Hepatocyte (in vitro differentiated cells): ENCODE measurements at regions not wholly inside any gene's neighbourhood (a gene's known extent, or its start where the extent isn't known, plus 50 kb on each side); places are given as distances from the start of the nearest gene placed in this dataset.

Experiments
- CTCF ChIP-seq: fragments of 200-600 bp; sonication (generic); IDR thresholded peaks from 2 replicates; pipeline ENCODE4 v1.5.1; 2016; ENCODE audit warnings: antibody characterized with exemption, mild to moderate bottlenecking; ENCODE audit not compliant: poor library complexity
- EZH2 ChIP-seq: fragments of 200-600 bp; sonication (generic); IDR thresholded peaks from 2 replicates; pipeline ENCODE4 v1.6.1; 2016; ENCODE audit warnings: antibody characterized with exemption, mild to moderate bottlenecking, borderline replicate concordance
- EZH2phosphoT487 ChIP-seq: fragments of 200-600 bp; sonication (generic); IDR thresholded peaks from one replicate; pipeline ENCODE4 v1.6.1; 2018; ENCODE audit warnings: antibody characterized with exemption, mild to moderate bottlenecking, low read depth, moderate library complexity; ENCODE audit not compliant: unreplicated experiment, severe bottlenecking

- no peak for TF ChIP-seq CTCF
- no peak for TF ChIP-seq EZH2
- TF ChIP-seq EZH2phosphoT487: no peak
These were observed 71.9 kb upstream of the CDON start for GRCh38 chr11:126134461-126135155.
